GM18870 (cell line): ENCODE measurements at regions not wholly inside any gene's neighbourhood (a gene's known extent, or its start where the extent isn't known, plus 50 kb on each side); places are given as distances from the start of the nearest gene placed in this dataset.

ENCODE experiments used
- ATAC-seq: cut with Tn5 transposase; IDR thresholded peaks from one replicate; pipeline ENCODE4 v1.9.1; 2021; ENCODE audit warnings: moderate library complexity; ENCODE audit not compliant: unreplicated experiment

GRCh38 chr3:193754719-193755118, 161.7 kb downstream of the OPA1 start:
- no peak for ATAC-seq

- ATAC-seq = no peak
These were observed 163.5 kb downstream of the OPA1 start for GRCh38 chr3:193756536-193756935.

GRCh38 chr3:193757457-193757856, 164.4 kb downstream of the OPA1 start:
- no peak for ATAC-seq

GRCh38 chr3:193761969-193762368, 169.0 kb downstream of the OPA1 start:
- no peak for ATAC-seq

GRCh38 chr3:193762657-193763056, 169.6 kb downstream of the OPA1 start:
- no peak for ATAC-seq

- ATAC-seq = no peak
These were observed 172.0 kb downstream of the OPA1 start for GRCh38 chr3:193764959-193765358.

- ATAC-seq = no peak
These were observed 174.5 kb downstream of the OPA1 start for GRCh38 chr3:193767353-193768069.

- ATAC-seq = no peak
These were observed 175.0 kb downstream of the OPA1 start for GRCh38 chr3:193768070-193768394.

GRCh38 chr3:193769437-193769836, 176.4 kb downstream of the OPA1 start:
- ATAC-seq = no peak

- no peak for ATAC-seq
These were observed 178.1 kb downstream of the OPA1 start for GRCh38 chr3:193771011-193771652.

- no peak for ATAC-seq
These were observed 178.8 kb downstream of the OPA1 start for GRCh38 chr3:193771653-193772421.

- no peak for ATAC-seq
These were observed 179.4 kb downstream of the OPA1 start for GRCh38 chr3:193772422-193772763.

- no peak for ATAC-seq
These were observed 180.5 kb downstream of the OPA1 start for GRCh38 chr3:193773266-193774220.

- ATAC-seq = no peak
These were observed 181.4 kb downstream of the OPA1 start for GRCh38 chr3:193774272-193774915.

GRCh38 chr3:193774916-193775285, 181.9 kb downstream of the OPA1 start:
- no peak for ATAC-seq

- no peak for ATAC-seq
These were observed 182.5 kb downstream of the OPA1 start for GRCh38 chr3:193775421-193776077.

- no peak for ATAC-seq
These were observed 183.8 kb downstream of the OPA1 start for GRCh38 chr3:193776626-193777358.

- no peak for ATAC-seq
These were observed 184.5 kb downstream of the OPA1 start for GRCh38 chr3:193777524-193777923.

- ATAC-seq = no peak
These were observed 185.7 kb downstream of the OPA1 start for GRCh38 chr3:193778676-193779075.
